Type B pancreatic cell (in vitro differentiated cells): ENCODE measurements at regions not wholly inside any gene's neighbourhood (a gene's known extent, or its start where the extent isn't known, plus 50 kb on each side); places are given as distances from the start of the nearest gene placed in this dataset.

Experiments used
- DNase-seq: peaks from one replicate; pipeline ENCODE4 v3.0.0; 2021; ENCODE audit warnings: mixed read lengths; ENCODE audit not compliant: unreplicated experiment; ENCODE audit errors: extremely low spot score
- H3K27ac Mint-ChIP-seq: 2 replicates; pipeline ENCODE4 v1.8.0; 2021; ENCODE audit warnings: mild to moderate bottlenecking, mixed read lengths
- H3K27me3 Mint-ChIP-seq: 2 replicates; pipeline ENCODE4 v1.8.0; 2021; ENCODE audit warnings: mixed read lengths
- H3K36me3 Mint-ChIP-seq: 2 replicates; pipeline ENCODE4 v1.8.0; 2021; ENCODE audit warnings: mixed read lengths
- H3K4me1 Mint-ChIP-seq: one replicate; pipeline ENCODE4 v1.8.0; 2021; ENCODE audit warnings: mixed read lengths; ENCODE audit not compliant: unreplicated experiment
- H3K4me3 Mint-ChIP-seq: 2 replicates; pipeline ENCODE4 v1.8.0; 2021; ENCODE audit warnings: mild to moderate bottlenecking, mixed read lengths
- H3K9me3 Mint-ChIP-seq: 2 replicates; pipeline ENCODE4 v1.8.0; 2021; ENCODE audit warnings: mixed read lengths
- TF ChIP-seq, protein P1 (sequence below): fragments of 200-600 bp; sonication (generic); conservative IDR thresholded peaks from 2 replicates; pipeline ENCODE4 v1.5.0; 2021; ENCODE audit warnings: antibody characterized with exemption, mild to moderate bottlenecking

DNA sequence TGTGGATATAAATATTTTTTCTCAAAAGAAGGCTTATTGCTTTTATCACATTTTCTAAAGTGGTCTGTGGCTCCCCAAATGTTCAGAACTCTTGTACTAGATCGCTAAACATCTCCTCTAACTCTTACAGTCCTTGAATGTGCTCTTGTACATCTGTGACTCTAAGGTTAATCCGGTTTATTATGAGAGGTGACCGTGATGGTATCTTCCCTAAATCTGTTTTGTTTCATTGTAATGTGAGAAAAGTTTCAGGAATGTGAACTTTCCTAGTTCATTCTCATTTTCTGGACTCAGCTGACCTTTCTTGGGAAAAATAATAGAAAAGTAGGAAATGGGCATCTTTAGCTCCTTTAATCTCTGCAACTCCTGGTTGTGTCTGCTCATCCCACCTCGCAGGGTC, 94.5 kb upstream of the CD180 start:
- H3K36me3 Mint-ChIP-seq, result no peaks in the 10 kb centered on the region
- no peak for DNase-seq
- peaks cover 5% of the 10 kb centered on the region for H3K9me3 Mint-ChIP-seq
- no peaks in the 10 kb centered on the region for H3K27me3 Mint-ChIP-seq
- no peak overlapping the region for H3K27ac Mint-ChIP-seq
- H3K4me3 Mint-ChIP-seq, result no peak overlapping the region
- TF ChIP-seq, protein P1, sequence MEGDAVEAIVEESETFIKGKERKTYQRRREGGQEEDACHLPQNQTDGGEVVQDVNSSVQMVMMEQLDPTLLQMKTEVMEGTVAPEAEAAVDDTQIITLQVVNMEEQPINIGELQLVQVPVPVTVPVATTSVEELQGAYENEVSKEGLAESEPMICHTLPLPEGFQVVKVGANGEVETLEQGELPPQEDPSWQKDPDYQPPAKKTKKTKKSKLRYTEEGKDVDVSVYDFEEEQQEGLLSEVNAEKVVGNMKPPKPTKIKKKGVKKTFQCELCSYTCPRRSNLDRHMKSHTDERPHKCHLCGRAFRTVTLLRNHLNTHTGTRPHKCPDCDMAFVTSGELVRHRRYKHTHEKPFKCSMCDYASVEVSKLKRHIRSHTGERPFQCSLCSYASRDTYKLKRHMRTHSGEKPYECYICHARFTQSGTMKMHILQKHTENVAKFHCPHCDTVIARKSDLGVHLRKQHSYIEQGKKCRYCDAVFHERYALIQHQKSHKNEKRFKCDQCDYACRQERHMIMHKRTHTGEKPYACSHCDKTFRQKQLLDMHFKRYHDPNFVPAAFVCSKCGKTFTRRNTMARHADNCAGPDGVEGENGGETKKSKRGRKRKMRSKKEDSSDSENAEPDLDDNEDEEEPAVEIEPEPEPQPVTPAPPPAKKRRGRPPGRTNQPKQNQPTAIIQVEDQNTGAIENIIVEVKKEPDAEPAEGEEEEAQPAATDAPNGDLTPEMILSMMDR, result no peak
- peaks cover 31% of the 10 kb centered on the region for H3K4me1 Mint-ChIP-seq

DNA sequence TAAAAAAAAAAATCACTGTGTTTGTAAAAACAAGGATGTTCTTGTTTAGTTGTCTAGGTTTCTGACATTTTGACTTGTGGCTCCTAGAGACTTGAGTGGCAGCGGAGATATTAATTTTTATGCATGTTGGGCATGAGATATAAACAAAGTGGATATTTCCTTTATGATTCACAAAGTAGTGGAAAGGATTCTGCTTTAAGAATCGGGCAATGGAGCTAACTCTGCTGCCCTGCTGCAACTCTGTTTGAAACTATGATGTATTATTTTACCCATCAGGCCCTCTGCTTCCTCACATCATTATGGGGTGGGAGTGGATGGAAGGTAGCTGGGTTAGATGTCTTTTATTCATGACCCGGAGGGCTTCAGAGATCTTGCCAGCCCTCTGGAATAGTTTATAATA, 94.1 kb upstream of the CD180 start:
- H3K4me1 Mint-ChIP-seq, result peaks cover 31% of the 10 kb centered on the region
- no peaks in the 10 kb centered on the region for H3K36me3 Mint-ChIP-seq
- TF ChIP-seq, protein P1, result no peak
- H3K27ac Mint-ChIP-seq, result no peak overlapping the region
- DNase-seq, result no peak
- no peaks in the 10 kb centered on the region for H3K27me3 Mint-ChIP-seq
- peaks cover 5% of the 10 kb centered on the region for H3K9me3 Mint-ChIP-seq
- H3K4me3 Mint-ChIP-seq, result no peak overlapping the region

DNA sequence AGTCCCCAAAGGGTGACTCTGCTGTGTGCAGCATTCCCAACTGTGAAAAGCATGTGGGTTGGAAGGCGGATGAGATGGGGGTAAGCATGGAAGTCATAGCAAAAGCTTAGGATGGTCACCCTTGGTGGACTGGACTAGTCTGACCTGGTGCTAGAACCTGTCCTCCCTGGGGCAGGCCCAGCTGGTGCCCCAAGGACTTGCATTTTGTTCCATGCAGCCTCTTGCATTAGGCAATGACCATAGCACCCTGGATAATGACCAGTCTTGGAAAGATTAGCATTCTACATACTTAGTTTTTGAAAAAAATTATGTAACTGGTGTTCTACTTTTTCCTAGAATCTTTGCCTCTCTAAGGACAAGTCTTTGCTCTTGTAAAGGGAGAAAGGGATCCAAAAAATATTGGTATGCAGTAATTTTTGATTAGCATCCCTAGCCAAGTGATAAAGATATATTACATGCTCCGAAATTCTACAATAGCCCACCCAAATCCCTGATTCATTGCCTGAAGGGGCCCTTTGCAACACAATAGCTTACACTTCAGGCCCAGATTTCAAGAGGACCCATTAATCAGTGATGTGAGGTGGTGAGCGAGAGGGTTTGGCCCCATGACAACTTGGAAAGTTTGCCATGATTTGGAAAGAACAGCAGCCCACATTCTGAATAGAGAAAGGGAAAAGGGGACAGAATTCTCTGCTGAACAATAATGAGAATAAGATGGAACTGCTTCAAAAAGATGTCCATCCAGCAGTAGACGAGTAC, 93.3 kb upstream of the CD180 start:
- TF ChIP-seq, protein P1, result no peak
- Mint-ChIP-seq H3K9me3 (peaks cover 5% of the 10 kb centered on the region), H3K36me3 (no peaks in the 10 kb centered on the region), H3K4me3 (no peak overlapping the region), H3K27me3 (no peaks in the 10 kb centered on the region), H3K4me1 (peaks cover 31% of the 10 kb centered on the region), H3K27ac (no peak overlapping the region)
- no peak for DNase-seq

DNA sequence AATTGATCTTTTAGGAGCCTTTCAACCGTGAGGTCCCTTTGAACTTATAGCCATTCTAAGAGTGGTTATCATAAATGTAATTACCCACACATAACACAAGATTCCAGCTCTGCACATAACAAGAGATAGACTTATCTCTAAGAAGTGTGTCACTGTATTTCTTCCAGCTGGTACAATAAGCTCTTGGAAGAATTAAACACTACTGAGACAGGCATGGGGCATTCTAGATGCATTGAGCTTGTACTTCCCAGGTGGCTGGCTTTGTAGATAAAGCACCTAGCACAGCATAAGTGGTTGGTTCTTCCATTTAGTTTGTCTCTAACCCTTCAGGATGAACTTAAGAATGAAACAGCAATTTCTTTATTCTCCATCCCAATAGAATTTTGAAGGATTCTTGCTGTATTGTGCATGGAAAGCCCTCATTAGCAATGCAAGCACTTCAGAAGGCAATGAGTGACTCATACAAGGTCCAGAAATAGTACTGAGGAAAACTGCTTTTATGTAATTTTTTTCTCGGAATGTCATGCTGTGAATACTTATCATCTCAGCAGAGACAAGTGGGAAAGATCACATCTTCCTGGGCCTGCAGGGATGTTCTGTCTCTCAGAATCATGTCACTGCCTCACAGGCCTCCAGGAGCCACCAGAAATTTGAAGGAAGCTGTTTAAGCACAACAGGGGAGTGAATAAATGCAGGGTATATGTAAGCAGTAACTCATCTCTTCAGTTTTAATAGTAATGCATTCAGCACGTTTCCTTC, 91.1 kb upstream of the CD180 start:
- H3K27ac Mint-ChIP-seq, result no peak overlapping the region
- peaks cover 11% of the 10 kb centered on the region for H3K9me3 Mint-ChIP-seq
- H3K36me3 Mint-ChIP-seq, result peaks cover 4% of the 10 kb centered on the region
- TF ChIP-seq, protein P1, result no peak
- peaks cover 31% of the 10 kb centered on the region for H3K4me1 Mint-ChIP-seq
- DNase-seq, result no peak
- H3K4me3 Mint-ChIP-seq, result no peak overlapping the region
- H3K27me3 Mint-ChIP-seq, result no peaks in the 10 kb centered on the region

DNA sequence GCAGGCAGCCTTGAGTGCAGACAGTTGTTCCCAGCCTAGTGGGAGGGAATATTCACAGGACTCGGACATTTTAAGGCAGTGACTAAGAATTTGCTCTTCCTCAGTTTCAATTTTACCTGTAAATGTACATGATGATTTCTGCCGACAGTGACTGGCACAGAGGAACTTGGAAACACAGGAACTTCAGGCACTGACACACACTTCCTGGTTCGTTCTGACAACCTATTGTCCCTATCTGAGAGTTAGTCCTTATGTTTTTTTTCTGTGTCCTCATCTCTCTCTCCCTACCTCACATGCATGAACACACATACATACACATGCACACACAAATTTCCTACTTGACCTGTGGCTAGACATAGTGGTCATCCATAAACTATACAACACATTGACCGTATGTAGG, 89.4 kb upstream of the CD180 start:
- H3K27me3 Mint-ChIP-seq, result no peaks in the 10 kb centered on the region
- H3K4me1 Mint-ChIP-seq, result peaks cover 16% of the 10 kb centered on the region
- peaks cover 4% of the 10 kb centered on the region for H3K36me3 Mint-ChIP-seq
- peaks cover 5% of the 10 kb centered on the region for H3K9me3 Mint-ChIP-seq
- no peak for DNase-seq
- H3K4me3 Mint-ChIP-seq, result no peak overlapping the region
- TF ChIP-seq, protein P1, result no peak
- no peak overlapping the region for H3K27ac Mint-ChIP-seq
